ENCODE measurements at regions not wholly inside any gene's neighbourhood (a gene's known extent, or its start where the extent isn't known, plus 50 kb on each side); places are given as distances from the start of the nearest gene placed in this dataset.

- intact Hi-C loops (cut with DNase I) = no loop called here
- Histone ChIP-seq H3K4me3 (no peak overlapping the region), H3K4me1 (replicated peaks) (no peaks in the 10 kb centered on the region), H3K36me3 (no peaks in the 10 kb centered on the region), H3K27ac (no peak overlapping the region), H3K9me3 (no peaks in the 10 kb centered on the region), H3K27me3 (replicated peaks; ENCODE audit: insufficient read depth) (no peaks in the 10 kb centered on the region)
- DNase-seq (ENCODE audit: low spot score) = no peak
- TF ChIP-seq CTCF (IDR thresholded peaks at IDR 0.05) (no peak), POLR2AphosphoS5 (IDR thresholded peaks at IDR 0.05) (no peak), POLR2A (IDR thresholded peaks at IDR 0.05) (no peak)
Measured at GRCh38 chr12:78388461-78388860, 476.1 kb upstream of the SYT1 start.

GRCh38 chr12:78390920-78391319, 473.7 kb upstream of the SYT1 start:
- no peak overlapping the region for H3K27ac ChIP-seq
- intact Hi-C loops (cut with DNase I) = loop anchor here (5.0 kb wide), 1 partner anchor 781 kb away; no protein-coding TSS in a partner anchor
- H3K4me1 ChIP-seq (replicated peaks) = no peaks in the 10 kb centered on the region
- H3K36me3 ChIP-seq = no peaks in the 10 kb centered on the region
- 84% methylated on average over 5 of the region's 5 CpGs for WGBS
- TF ChIP-seq POLR2AphosphoS5 (IDR thresholded peaks at IDR 0.05) (no peak), POLR2A (IDR thresholded peaks at IDR 0.05) (no peak), CTCF (IDR thresholded peaks at IDR 0.05) (no peak)
- H3K27me3 ChIP-seq (replicated peaks; ENCODE audit: insufficient read depth) = no peaks in the 10 kb centered on the region
- H3K4me3 ChIP-seq = no peak overlapping the region
- no peaks in the 10 kb centered on the region for H3K9me3 ChIP-seq
- no peak for DNase-seq (ENCODE audit: low spot score)

GRCh38 chr12:78392918-78393317, 471.7 kb upstream of the SYT1 start:
- Histone ChIP-seq H3K4me1 (replicated peaks) (no peaks in the 10 kb centered on the region), H3K27ac (no peak overlapping the region), H3K27me3 (replicated peaks; ENCODE audit: insufficient read depth) (no peaks in the 10 kb centered on the region), H3K4me3 (no peak overlapping the region), H3K9me3 (no peaks in the 10 kb centered on the region), H3K36me3 (no peaks in the 10 kb centered on the region)
- TF ChIP-seq CTCF (IDR thresholded peaks at IDR 0.05) = peak in 1 of 4 experiments; percentile 26
- no peak for TF ChIP-seq POLR2AphosphoS5 (IDR thresholded peaks at IDR 0.05)
- 46% methylated on average over 2 of the region's 2 CpGs for WGBS
- DNase-seq (ENCODE audit: low spot score) = no peak
- intact Hi-C loops (cut with DNase I) = loop anchor here (5.0 kb wide), 1 partner anchor 779 kb away; no protein-coding TSS in a partner anchor

- DNase-seq (ENCODE audit: low spot score) = no peak
- H3K9me3 ChIP-seq = no peaks in the 10 kb centered on the region
- no peaks in the 10 kb centered on the region for H3K4me1 ChIP-seq (replicated peaks)
- no peaks in the 10 kb centered on the region for H3K27me3 ChIP-seq (replicated peaks; ENCODE audit: insufficient read depth)
- no peaks in the 10 kb centered on the region for H3K36me3 ChIP-seq
- TF ChIP-seq POLR2AphosphoS5 (IDR thresholded peaks at IDR 0.05) (no peak), POLR2A (IDR thresholded peaks at IDR 0.05) (no peak)
- H3K4me3 ChIP-seq = no peak overlapping the region
- no peak overlapping the region for H3K27ac ChIP-seq
- 98% methylated on average over 1 of the region's 1 CpG for WGBS
- intact Hi-C loops (cut with DNase I) = no loop called here
Measured at GRCh38 chr12:78395961-78396360, 468.6 kb upstream of the SYT1 start.

GRCh38 chr12:78396538-78396937, 468.0 kb upstream of the SYT1 start:
- no peaks in the 10 kb centered on the region for H3K36me3 ChIP-seq
- DNase-seq (ENCODE audit: low spot score) = no peak
- no peaks in the 10 kb centered on the region for H3K27me3 ChIP-seq (replicated peaks; ENCODE audit: insufficient read depth)
- H3K4me1 ChIP-seq (replicated peaks) = no peaks in the 10 kb centered on the region
- no peak overlapping the region for H3K27ac ChIP-seq
- whole genome bisulfite sequencing = 84% methylated on average over 1 of the region's 1 CpG
- intact Hi-C loops (cut with DNase I) = no loop called here
- no peak for TF ChIP-seq POLR2A (IDR thresholded peaks at IDR 0.05)
- no peak for TF ChIP-seq CTCF (IDR thresholded peaks at IDR 0.05)
- TF ChIP-seq POLR2AphosphoS5 (IDR thresholded peaks at IDR 0.05) = no peak
- no peaks in the 10 kb centered on the region for H3K9me3 ChIP-seq
- no peak overlapping the region for H3K4me3 ChIP-seq

All from prostate gland (tissue), 2 donors.